LNCAP (cell line): ENCODE measurements at regions not wholly inside any gene's neighbourhood (a gene's known extent, or its start where the extent isn't known, plus 50 kb on each side); places are given as distances from the start of the nearest gene placed in this dataset.

ENCODE experiments used
- TF ChIP-seq, protein P1 (sequence below): fragments of 450-650 bp; IDR thresholded peaks from 2 replicates; pipeline ENCODE4 v1.5.1; 2017; ENCODE audit warnings: mild to moderate bottlenecking

DNA sequence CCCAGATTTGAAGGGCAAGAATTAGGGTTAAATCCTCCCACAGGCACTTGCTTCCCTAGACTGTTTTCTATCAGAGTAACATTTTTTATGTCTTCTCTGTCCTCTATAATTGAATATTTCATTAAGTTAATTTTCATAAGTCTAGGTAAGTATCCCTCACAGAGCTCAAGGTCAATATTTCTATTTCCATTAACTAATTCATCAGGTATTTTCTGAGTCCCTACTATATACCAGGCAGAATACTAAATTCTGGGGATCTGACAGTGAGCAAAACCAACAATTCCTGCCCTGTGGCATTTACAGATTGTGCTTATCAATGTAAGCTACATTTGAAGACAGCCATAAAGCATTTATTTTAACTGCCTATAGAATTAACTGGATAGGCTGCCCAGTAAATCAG, 86.4 kb upstream of the RBBP8 start:
- TF ChIP-seq, protein P1, sequence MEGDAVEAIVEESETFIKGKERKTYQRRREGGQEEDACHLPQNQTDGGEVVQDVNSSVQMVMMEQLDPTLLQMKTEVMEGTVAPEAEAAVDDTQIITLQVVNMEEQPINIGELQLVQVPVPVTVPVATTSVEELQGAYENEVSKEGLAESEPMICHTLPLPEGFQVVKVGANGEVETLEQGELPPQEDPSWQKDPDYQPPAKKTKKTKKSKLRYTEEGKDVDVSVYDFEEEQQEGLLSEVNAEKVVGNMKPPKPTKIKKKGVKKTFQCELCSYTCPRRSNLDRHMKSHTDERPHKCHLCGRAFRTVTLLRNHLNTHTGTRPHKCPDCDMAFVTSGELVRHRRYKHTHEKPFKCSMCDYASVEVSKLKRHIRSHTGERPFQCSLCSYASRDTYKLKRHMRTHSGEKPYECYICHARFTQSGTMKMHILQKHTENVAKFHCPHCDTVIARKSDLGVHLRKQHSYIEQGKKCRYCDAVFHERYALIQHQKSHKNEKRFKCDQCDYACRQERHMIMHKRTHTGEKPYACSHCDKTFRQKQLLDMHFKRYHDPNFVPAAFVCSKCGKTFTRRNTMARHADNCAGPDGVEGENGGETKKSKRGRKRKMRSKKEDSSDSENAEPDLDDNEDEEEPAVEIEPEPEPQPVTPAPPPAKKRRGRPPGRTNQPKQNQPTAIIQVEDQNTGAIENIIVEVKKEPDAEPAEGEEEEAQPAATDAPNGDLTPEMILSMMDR: no peak

DNA sequence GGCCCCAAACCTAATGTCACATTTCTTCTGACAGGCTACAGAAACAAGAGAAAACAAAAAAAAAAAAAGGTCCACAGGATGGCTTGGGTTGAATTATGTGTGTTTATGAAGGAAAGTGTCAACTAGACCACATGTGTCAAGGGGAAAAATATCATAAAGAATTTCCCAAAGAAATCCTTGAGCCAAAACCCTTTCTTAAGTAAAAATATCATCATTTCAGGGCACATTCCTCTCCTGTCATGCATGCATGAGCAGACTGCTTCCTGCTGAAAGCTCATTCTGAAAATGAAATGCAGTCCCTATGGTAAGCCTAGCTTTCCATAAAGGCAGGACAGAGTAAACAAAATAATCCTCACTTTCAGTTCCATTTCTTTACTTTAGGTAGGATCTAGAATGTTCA, 85.7 kb upstream of the RBBP8 start:
- TF ChIP-seq, protein P1: no peak

DNA sequence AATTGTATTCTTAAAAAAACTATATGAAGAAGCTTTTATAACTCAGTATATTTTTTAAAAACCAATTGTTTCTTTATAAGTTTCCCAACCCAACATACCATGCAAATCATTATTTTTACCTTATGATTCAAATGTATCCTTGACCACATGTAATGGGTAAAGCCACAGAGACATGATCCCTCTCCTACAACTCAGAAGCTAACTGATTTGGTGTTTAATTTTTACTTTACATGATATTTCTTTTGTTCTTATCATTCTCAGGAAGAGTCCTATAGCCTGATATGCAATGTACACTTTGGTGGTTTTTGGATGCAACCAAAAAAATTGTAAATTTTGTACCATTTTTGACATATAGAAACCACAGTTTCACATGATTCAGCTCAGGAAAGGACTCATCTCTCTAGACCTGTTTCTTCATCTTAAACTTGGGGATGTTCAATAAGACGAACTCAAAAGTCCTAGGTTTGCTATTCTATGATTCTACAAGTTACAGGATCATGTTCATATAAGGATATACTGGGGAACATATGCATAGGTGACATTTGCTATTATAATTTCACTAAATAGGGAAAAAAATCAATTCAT, 85.2 kb upstream of the RBBP8 start:
- TF ChIP-seq, protein P1: no peak

DNA sequence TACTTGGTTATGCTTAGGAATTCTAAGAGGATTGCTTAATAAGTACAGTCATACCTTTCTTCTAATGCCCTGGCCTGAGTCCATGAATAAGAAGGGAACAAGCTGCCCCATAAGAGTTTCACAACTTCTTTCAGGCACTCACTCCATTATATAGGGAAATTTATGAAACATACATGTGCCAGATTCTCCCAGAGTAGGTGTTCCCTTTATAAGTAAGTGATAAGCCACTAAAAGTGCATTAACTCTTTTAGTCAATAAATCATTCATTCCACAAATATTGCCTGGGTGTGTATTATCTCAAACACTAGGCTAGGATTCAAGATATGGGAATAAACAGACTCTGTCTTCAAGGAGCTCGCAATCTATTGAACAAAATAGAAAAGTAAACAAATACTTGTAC, 84.5 kb upstream of the RBBP8 start:
- TF ChIP-seq, protein P1: no peak

DNA sequence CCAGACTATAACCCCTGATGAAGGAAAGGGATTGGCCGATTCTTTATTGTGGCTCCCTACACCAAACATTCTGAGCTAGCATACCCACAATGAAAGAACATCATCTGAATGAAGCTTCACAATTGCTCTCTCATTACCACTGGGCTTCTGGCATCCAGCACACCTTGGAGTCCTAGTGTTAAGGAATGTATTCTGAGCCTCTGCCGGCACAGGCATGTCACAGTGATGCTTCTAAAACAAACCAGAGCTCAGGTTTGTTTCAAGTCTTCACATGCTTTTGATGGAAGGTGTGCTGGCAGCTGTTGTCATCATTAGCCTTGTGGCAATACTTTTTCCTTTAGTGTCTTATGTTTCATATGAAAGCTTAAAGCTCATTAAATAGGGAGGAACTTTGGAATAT, 76.3 kb upstream of the RBBP8 start:
- TF ChIP-seq, protein P1: no peak

DNA sequence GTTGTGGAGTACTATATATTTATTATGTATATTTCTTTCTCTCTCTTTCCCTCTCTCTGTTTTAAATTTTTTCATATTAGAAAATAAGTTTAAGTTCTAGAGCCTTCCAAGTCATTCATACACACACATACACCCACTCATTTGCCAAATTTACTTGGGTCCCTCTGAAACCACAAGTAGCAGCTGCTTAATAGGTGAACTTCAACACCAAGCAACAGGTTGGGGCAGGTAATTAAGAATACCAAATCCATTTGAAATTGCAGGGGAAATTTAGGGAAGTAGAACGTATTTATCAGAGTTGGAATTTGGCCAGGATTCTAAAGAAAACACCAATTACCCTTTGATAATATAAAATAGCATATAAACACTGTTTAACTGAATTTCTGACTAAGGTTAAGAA, 75.0 kb upstream of the RBBP8 start:
- TF ChIP-seq, protein P1: no peak

DNA sequence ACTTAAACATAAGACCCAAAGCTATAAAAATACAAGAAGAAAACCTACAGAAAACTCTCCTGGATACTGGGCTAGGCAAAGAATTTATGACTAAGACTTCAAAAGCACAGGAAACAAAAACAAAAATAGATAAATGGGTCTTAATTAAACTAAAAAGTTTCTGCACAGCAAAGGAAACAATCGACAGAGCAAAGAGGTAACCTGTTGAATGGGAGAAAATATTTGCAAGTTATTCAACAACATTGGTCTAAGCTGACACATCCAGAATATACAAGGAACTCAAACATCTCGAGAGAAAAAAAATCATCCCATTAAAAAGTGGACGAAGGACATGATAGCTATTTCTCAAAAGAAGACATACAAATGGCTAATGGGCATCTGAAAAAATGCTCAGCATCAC, 72.3 kb upstream of the RBBP8 start:
- TF ChIP-seq, protein P1: no peak
